GM21515 (cell line): ENCODE measurements at regions not wholly inside any gene's neighbourhood (a gene's known extent, or its start where the extent isn't known, plus 50 kb on each side); places are given as distances from the start of the nearest gene placed in this dataset.
"Not testable (repeated sequence)": the region's sequence is repeated elsewhere in the genome, so short reads cannot be mapped to it uniquely, and the experiment has no call there.

Experiments used
- ATAC-seq: cut with Tn5 transposase; IDR thresholded peaks from one replicate; pipeline ENCODE4 v1.9.1; 2021; ENCODE audit not compliant: unreplicated experiment

DNA sequence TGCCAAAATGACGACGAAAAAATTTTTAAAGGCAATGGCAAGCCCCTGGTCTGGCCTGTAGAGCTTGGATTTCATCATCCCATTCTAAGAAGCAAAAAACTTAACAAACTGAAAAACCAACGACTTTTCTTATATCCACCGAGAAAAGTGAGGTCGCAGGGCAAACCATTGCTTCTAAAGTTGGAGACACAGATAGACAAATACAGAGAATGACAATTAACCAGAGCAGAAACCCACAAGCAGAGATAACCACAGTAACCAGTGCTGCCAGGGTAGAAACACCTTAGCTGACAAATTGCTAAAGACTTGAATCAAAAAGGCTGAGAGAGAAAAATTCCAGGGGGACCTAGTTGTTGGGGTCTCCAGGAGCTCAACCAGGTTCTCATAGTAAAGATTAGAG is 386.5 kb upstream of the SGO1 start:
- ATAC-seq: no peak

- ATAC-seq: no peak
Measured at GRCh38 chr3:20569310-20569709, 383.3 kb upstream of the SGO1 start.

DNA sequence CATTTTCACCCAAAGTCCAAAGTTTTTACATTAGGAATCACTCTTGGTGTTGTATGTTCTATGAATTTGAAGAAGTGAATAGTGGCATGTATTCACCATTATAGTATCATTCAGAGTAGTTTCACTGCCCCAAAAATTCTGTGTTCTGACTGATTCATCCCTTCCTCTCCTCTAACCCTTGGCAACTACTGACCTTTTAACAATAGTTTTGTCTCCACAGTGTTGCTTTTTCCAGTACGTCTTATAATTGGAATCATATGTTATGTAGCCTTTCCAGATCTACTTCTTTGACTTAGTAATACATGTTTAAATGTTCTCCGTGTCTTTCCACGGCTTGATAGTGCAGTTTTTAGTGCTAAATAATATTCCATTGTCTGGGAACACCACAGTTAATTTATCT is 379.0 kb upstream of the SGO1 start:
- no peak for ATAC-seq

DNA sequence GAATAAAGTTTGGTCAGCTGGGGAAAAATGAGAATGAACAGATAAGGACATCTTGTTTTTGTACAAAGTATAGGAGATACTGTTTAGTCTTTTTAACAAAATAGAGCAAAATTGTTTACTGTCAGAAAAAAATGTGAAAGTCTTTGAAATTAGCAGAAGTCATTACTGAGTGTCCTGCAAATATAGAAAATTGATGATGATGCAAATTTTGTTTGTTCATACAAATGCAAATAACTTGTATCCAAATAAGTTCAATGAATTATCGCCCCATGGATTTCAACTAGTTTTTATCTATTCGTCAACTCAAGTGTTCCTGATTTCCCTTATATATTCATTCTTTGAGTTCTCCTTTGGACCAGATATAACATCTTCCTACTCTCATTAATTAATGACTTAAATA is 378.0 kb upstream of the SGO1 start:
- ATAC-seq: no peak

GRCh38 chr3:20563251-20563650 is 377.2 kb upstream of the SGO1 start:
- ATAC-seq: no peak

DNA sequence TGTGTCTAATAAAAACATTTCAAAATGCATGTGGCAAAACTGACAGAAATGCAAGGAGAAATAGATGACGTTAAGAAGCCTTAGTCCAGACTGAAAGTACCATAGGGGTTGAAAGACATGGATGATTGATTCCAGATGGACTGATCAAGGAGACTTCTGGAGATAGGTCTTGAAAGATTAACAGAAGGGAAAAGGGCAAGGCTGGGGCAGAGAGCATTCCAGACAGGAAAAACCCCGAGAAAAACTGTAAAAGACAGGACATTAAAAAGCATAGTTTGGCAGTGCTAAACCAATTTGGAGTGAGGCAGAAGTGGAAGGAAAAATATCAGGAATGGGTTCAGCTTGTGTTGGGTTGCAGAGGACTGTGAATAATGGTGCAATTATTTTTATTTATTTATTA is 375.2 kb upstream of the SGO1 start:
- no peak for ATAC-seq

DNA sequence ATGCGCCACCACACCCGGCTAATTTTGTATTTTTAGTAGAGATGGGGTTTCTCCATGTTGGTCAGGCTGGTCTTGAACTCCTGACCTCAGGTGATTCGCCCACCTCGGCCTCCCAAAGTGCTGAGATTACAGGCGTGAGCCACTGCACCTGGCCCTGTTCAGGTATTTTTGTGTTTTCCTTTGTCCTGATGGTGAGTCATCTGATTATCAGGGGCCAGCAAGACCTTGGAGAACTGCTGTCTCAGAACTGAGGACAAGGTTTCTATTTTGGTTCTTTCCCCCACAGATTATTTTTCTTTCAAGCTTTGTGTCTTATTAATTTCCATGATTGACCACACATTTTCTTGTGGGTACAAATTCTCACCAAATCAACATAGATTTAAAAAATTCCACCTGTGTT is 374.4 kb upstream of the SGO1 start:
- not testable (repeated sequence) for ATAC-seq

GRCh38 chr3:20558161-20558560 is 372.2 kb upstream of the SGO1 start:
- ATAC-seq: no peak

- ATAC-seq: no peak
Measured at GRCh38 chr3:20556661-20557060, 370.7 kb upstream of the SGO1 start.

DNA sequence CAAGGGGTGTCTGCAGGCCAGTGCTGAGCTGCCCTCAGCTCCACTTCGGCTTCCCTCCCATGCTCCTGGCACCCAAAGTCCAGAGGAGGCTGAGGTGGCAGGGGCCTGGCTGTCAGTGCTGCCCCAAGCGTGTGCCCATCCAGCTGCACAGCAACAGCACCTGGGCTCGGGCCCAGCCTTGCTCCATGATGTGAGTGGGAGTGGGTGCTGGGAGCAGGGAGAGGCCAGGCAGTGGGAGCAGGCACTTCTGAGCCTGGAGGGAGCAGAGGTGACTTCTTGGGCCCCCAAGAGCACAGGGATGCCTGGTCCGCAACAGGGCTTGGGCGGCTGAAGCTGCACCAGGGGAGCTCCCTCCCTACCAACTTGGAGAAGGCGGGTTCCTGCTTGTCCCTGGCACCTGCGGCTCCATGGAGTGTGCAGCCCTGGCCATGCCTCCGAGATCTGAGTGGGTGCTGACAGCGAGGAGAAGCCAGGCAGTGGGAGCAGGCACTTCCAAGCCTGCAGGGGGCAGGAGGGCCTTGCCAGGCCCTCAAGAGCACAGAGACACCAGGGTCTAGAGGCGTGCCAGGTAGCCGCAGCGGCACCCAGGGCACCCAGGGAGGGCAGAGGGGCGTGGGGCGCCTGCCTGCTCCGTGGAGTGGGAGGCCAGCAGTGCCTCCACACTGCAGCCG is 366.7 kb upstream of the SGO1 start:
- no peak for ATAC-seq

- not testable (repeated sequence) for ATAC-seq
Measured at GRCh38 chr3:20547361-20548269, 361.6 kb upstream of the SGO1 start.

- no peak for ATAC-seq
Measured at GRCh38 chr3:20546636-20547035, 360.6 kb upstream of the SGO1 start.

DNA sequence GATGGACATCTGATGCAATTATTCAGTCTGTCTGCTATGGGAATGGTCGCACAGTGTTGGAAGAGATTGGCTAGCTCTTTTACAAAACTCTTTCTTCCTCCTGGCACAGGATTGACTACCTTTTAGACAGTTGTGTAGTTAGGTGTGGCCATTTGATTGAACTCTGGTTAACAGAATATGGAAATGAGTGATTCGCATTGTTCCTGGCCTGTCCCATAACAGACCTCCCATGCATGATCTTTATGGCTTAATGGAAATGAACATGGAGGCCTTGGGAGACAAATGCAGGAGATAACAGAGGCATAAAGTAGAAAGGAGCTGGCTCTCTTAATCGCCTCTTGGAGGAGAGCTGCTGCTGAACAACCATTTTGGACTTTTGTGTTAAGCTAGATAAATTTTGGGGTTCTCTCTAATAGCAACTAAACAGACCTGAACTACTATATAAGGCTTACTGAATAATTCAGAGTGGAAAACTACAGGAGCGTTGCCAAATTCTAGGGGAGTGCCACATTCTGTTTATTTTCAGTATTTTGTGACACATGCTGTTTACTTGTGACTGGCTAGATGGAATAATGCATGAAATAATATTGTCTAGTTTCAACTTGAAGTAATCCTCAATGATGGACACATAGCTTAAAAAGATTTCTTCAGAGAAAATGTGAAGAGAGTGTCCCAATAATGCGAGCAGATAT is 357.7 kb upstream of the SGO1 start:
- ATAC-seq: no peak

DNA sequence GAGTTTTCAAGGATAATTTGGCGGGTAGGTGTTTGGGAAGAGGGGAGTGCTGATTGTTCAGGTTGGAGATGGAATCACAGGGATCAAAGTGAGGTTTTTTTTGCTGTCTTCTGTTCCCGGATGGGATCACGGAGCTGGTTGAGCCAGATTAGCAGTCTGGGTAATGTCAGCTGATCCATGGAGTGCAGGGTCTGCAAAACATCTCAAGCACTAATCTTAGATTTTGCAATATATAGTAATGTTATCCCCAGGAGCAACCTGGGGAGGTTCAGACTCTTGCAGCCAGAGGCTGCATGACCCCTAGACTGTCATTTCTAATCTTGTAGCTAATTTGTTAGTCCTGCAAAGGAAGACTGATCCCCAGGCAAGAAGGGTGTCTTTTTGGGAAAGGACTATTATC is 354.1 kb upstream of the SGO1 start:
- no peak for ATAC-seq

DNA sequence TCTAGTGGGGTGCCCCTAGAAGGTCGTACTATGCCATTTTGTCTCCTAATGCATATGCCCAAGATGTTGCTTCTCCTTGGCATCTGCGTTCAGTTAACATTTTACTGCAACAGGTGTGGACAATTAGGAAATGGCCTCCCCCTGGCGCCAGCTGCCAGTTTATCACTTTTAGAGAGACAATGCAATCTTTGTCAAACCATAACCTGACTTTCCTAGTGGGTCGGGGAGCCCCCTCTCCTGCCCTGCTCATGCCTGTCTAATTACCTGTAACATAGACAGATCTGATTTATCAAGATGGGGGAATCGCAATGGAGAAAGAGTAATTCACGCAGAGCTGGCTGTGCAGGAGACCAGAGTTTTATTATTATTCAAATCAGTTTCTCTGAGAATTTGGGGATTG is 353.7 kb upstream of the SGO1 start:
- no peak for ATAC-seq

DNA sequence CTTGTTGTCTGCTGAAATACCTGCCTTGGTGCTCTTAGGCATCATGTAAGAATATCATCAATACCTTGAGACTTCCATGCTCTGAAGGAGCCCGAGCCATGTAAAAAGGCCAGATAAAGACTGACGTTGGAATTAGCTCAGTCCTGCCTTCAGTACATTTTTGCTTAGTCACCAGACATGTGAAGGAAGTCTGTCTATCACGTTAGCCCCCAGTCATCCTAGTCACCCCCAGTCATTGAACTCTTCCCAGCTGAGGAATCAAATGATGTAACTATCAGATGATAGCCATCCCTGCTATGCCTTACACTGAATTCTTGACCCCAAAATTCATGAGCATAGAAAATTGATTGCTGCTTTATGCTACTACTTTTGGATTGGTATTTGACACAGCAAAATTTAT is 351.2 kb upstream of the SGO1 start:
- ATAC-seq: no peak

DNA sequence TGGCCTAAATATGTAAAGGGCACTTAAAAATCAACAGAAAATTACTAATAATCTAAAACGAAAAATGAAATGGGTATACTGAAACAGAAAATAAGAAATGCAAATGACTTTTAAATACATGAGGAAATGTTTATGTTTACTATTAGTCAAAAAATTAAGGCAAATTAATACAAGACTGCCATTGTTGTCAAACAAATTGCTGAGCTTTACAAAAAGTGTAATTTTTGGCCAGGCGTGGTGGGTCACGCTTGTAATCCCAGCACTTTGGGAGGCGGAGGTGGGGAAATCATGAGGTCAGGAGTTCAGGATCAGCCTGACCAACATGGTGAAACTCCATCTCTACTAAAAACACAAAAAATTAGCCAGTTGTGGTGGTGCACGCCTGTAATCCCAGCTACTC is 343.9 kb upstream of the SGO1 start:
- no peak for ATAC-seq

DNA sequence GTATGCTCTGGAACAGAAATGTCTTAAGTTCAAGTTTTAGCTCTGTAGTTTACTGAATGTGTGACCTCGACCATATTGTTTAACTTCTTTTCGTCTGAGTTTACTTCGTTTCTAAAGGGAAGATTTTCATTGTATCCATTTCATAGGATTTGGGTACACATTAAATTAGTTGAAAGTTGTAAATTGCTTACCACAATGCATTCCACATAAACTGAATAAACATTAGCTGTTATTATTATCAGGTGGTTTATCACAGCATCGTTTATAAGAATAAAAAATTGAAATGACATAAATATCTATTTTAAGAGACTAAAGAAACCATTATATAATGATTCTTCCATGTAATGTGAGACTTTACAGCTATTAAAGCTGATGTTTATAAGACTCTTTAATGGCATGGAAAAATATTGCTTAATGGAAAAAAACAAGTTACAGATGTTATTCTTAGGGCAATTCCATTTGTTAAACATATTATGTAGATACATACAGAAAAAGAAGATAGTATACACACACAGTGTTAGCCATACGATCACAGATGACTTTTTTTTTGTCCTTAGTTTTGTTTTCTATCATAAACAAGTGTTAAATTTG is 342.3 kb upstream of the SGO1 start:
- ATAC-seq: no peak

DNA sequence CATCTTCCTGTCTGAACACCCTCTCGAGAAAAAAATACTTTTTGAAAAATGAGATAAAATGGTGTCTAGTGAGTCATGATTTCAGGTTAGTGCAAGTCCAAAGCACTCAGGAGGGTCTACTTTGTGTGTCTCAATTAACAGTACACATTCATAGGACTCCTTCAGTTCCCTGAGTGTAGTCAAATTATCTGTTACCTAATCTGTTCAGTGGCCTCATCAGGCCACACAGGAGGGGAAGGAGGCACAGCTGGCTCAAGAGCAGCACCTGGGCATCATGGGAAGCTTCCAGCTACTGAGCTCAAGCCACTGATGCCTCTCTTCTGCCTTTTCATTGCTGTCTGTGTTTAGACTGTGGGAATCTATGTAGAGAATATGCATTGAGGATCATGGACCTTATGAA is 341.4 kb upstream of the SGO1 start:
- ATAC-seq: no peak

- ATAC-seq: no peak
Measured at GRCh38 chr3:20524328-20524727, 338.3 kb upstream of the SGO1 start.

DNA sequence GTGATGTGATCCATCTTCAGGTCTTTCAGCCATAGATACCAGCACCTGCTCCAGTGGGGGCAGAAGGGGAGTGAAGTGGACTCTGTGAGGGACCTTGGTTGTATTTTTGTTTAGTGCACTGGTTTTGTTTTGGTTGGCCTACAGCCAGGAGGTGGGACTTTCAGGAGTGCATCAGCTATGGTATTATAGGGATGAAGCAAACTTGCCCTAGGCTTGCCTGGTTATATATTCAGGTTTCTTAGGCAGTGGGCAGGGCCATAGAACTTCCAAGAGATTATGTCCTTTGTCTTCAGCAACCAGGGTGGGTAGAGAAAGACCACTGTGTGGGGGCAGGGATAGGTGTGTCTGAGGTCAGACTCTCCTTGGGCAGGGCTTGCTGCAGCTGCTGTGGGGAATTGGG is 337.3 kb upstream of the SGO1 start:
- ATAC-seq: no peak

GRCh38 chr3:20517316-20517715 is 331.3 kb upstream of the SGO1 start:
- not testable (repeated sequence) for ATAC-seq
